ENCODE measurements at regions not wholly inside any gene's neighbourhood (a gene's known extent, or its start where the extent isn't known, plus 50 kb on each side); places are given as distances from the start of the nearest gene placed in this dataset.

- Histone ChIP-seq H3K9me3 (ENCODE audit: control insufficient read depth, low read length) (no peaks in the 10 kb centered on the region), H2AFZ (no peak overlapping the region), H3K27me3 (ENCODE audit: control insufficient read depth, insufficient read depth, low read length) (no peaks in the 10 kb centered on the region), H3K4me1 (no peaks in the 10 kb centered on the region), H3K79me2 (no peaks in the 10 kb centered on the region), H3K36me3 (ENCODE audit: control insufficient read depth, insufficient read depth, low read length) (no peaks in the 10 kb centered on the region), H3K4me2 (ENCODE audit: low read length) (no peak overlapping the region), H3K27ac (no peak overlapping the region), H3K9ac (no peak overlapping the region), H3K4me3 (ENCODE audit: low read depth, low read length) (no peak overlapping the region)
- no peak for TF ChIP-seq CTCF (IDR thresholded peaks at IDR 0.05)
These were observed 281.9 kb downstream of the DRD1 start for GRCh38 chr5:175162036-175162435.

GRCh38 chr5:175159956-175160355 is 284.0 kb downstream of the DRD1 start:
- H3K9ac ChIP-seq = no peak overlapping the region
- no peaks in the 10 kb centered on the region for H3K79me2 ChIP-seq
- H3K27ac ChIP-seq = no peak overlapping the region
- no peak overlapping the region for H3K4me2 ChIP-seq (ENCODE audit: low read length)
- no peak overlapping the region for H3K4me3 ChIP-seq (ENCODE audit: low read depth, low read length)
- H2AFZ ChIP-seq = no peak overlapping the region
- H3K4me1 ChIP-seq = no peaks in the 10 kb centered on the region
- no peaks in the 10 kb centered on the region for H3K36me3 ChIP-seq (ENCODE audit: control insufficient read depth, insufficient read depth, low read length)
- TF ChIP-seq CTCF (IDR thresholded peaks at IDR 0.05) = no peak
- H3K9me3 ChIP-seq (ENCODE audit: control insufficient read depth, low read length) = no peaks in the 10 kb centered on the region
- no peaks in the 10 kb centered on the region for H3K27me3 ChIP-seq (ENCODE audit: control insufficient read depth, insufficient read depth, low read length)

GRCh38 chr5:175148636-175149172 is 295.3 kb downstream of the DRD1 start:
- no peak for TF ChIP-seq CTCF (IDR thresholded peaks at IDR 0.05)
- no peak overlapping the region for H2AFZ ChIP-seq
- H3K4me2 ChIP-seq (ENCODE audit: low read length) = no peak overlapping the region
- H3K27me3 ChIP-seq (ENCODE audit: control insufficient read depth, insufficient read depth, low read length) = no peaks in the 10 kb centered on the region
- no peaks in the 10 kb centered on the region for H3K79me2 ChIP-seq
- no peaks in the 10 kb centered on the region for H3K4me1 ChIP-seq
- H3K36me3 ChIP-seq (ENCODE audit: control insufficient read depth, insufficient read depth, low read length) = no peaks in the 10 kb centered on the region
- no peak overlapping the region for H3K4me3 ChIP-seq (ENCODE audit: low read depth, low read length)
- no peak overlapping the region for H3K27ac ChIP-seq
- no peak overlapping the region for H3K9ac ChIP-seq
- H3K9me3 ChIP-seq (ENCODE audit: control insufficient read depth, low read length) = no peaks in the 10 kb centered on the region

GRCh38 chr5:175146733-175147132 is 297.2 kb downstream of the DRD1 start:
- no peaks in the 10 kb centered on the region for H3K27me3 ChIP-seq (ENCODE audit: control insufficient read depth, insufficient read depth, low read length)
- H3K79me2 ChIP-seq = no peaks in the 10 kb centered on the region
- H3K4me2 ChIP-seq (ENCODE audit: low read length) = no peak overlapping the region
- no peak overlapping the region for H3K27ac ChIP-seq
- H3K9ac ChIP-seq = no peak overlapping the region
- H3K4me1 ChIP-seq = no peaks in the 10 kb centered on the region
- TF ChIP-seq CTCF (IDR thresholded peaks at IDR 0.05) = no peak
- no peaks in the 10 kb centered on the region for H3K9me3 ChIP-seq (ENCODE audit: control insufficient read depth, low read length)
- no peaks in the 10 kb centered on the region for H3K36me3 ChIP-seq (ENCODE audit: control insufficient read depth, insufficient read depth, low read length)
- no peak overlapping the region for H3K4me3 ChIP-seq (ENCODE audit: low read depth, low read length)
- no peak overlapping the region for H2AFZ ChIP-seq

- no peak overlapping the region for H3K4me3 ChIP-seq (ENCODE audit: low read depth, low read length)
- H3K79me2 ChIP-seq = no peaks in the 10 kb centered on the region
- no peaks in the 10 kb centered on the region for H3K9me3 ChIP-seq (ENCODE audit: control insufficient read depth, low read length)
- no peak overlapping the region for H3K9ac ChIP-seq
- no peaks in the 10 kb centered on the region for H3K27me3 ChIP-seq (ENCODE audit: control insufficient read depth, insufficient read depth, low read length)
- no peaks in the 10 kb centered on the region for H3K36me3 ChIP-seq (ENCODE audit: control insufficient read depth, insufficient read depth, low read length)
- H3K4me1 ChIP-seq = no peaks in the 10 kb centered on the region
- H3K4me2 ChIP-seq (ENCODE audit: low read length) = no peak overlapping the region
- TF ChIP-seq CTCF (IDR thresholded peaks at IDR 0.05) = no peak
- H2AFZ ChIP-seq = no peak overlapping the region
- no peak overlapping the region for H3K27ac ChIP-seq
These were observed 302.6 kb downstream of the DRD1 start for GRCh38 chr5:175141421-175141820.

Measured in parathyroid adenoma (tissue), 2 donors.